H1 (cell line): ENCODE measurements at regions not wholly inside any gene's neighbourhood (a gene's known extent, or its start where the extent isn't known, plus 50 kb on each side); places are given as distances from the start of the nearest gene placed in this dataset.
A peak's percentile ranks its signal among the peaks of the same experiment; 100 is the strongest.

Source experiments
- CTCF ChIA-PET: fragments of 300-600 bp; sonication (Branson Sonifier 250); formaldehyde crosslinking; loops from one replicate; lab custom pipeline; 2021; ENCODE audit not compliant: partially characterized antibody; lab: Charles Lee
- POLR2A ChIA-PET: fragments of 300-600 bp; sonication (Branson Sonifier 250); formaldehyde crosslinking; loops from one replicate; lab custom pipeline; 2021; ENCODE audit warnings: inconsistent platforms; ENCODE audit not compliant: partially characterized antibody; lab: Charles Lee
- DNase-seq, 2 experiments: peaks; one replicate each; pipeline versions ENCODE4 v3.0.0 to v3.0.0-alpha.2; 2010 to 2022; ENCODE audit warnings: low spot score in 2 of 2, low read depth in 1 of 2, mixed read lengths in 1 of 2
- FAIRE-seq: peaks from 2 replicates; lab custom pipeline; 2011; peaks lifted over from hg19 to GRCh38; lab: Jason Lieb, UNC
- H2AFZ ChIP-seq: 2 replicates; pipeline ENCODE4 v1.8.1; 2012; ENCODE audit warnings: low read length, inconsistent platforms
- H2AK5ac ChIP-seq: 2 replicates; pipeline ENCODE4 v1.6.1; 2013; ENCODE audit warnings: low read depth, low read length
- H2BK120ac ChIP-seq: replicated peaks from 2 replicates; pipeline ENCODE3; 2013; ENCODE audit warnings: low read depth, low read length, inconsistent platforms
- H2BK12ac ChIP-seq: 2 replicates; pipeline ENCODE4 v1.6.1; 2013; ENCODE audit warnings: low read depth, low read length
- H2BK15ac ChIP-seq: 2 replicates; pipeline ENCODE4 v1.6.1; 2013; ENCODE audit warnings: low read length
- H2BK20ac ChIP-seq: 2 replicates; pipeline ENCODE4 v1.6.1; 2013; ENCODE audit warnings: low read length
- H2BK5ac ChIP-seq: 2 replicates; pipeline ENCODE4 v1.6.1; 2013; ENCODE audit warnings: low read depth, low read length
- H3K14ac ChIP-seq: 2 replicates; pipeline ENCODE4 v1.6.1; 2013; ENCODE audit warnings: inconsistent platforms; ENCODE audit not compliant: insufficient read length
- H3K18ac ChIP-seq: 2 replicates; pipeline ENCODE4 v1.6.1; 2013; ENCODE audit warnings: low read length; ENCODE audit errors: extremely low read depth
- H3K23ac ChIP-seq: 2 replicates; pipeline ENCODE4 v1.6.1; 2013; ENCODE audit warnings: inconsistent platforms; ENCODE audit not compliant: insufficient read length
- H3K23me2 ChIP-seq: 2 replicates; pipeline ENCODE4 v1.6.1; 2013; ENCODE audit warnings: low read depth, low read length
- H3K27ac ChIP-seq: 2 replicates; pipeline ENCODE4 v1.6.1; 2011; ENCODE audit warnings: low read depth, low read length, inconsistent platforms
- H3K27me3 ChIP-seq, 4 experiments: replicated peaks in 1 of 4; 1 replicate in 1 of 4; 2 replicates in 3 of 4; pipeline versions ENCODE4 v1.6.1 to v1.8.1; 2011 to 2013; ENCODE audit warnings: low read length in 3 of 4, mild to moderate bottlenecking in 3 of 4, inconsistent platforms in 2 of 4, mixed read lengths in 2 of 4, moderate library complexity in 1 of 4; ENCODE audit not compliant: control insufficient read depth in 3 of 4, insufficient read depth in 3 of 4; ENCODE audit errors: extremely low read depth in 1 of 4
- H3K36me3 ChIP-seq, 4 experiments: 2 replicates each; pipeline versions ENCODE4 v1.6.1 to v1.8.1; 2011 to 2013; ENCODE audit warnings: mild to moderate bottlenecking in 4 of 4, low read length in 3 of 4, moderate library complexity in 2 of 4, control low read depth in 1 of 4, inconsistent platforms in 1 of 4; ENCODE audit not compliant: insufficient read depth in 4 of 4, control insufficient read depth in 2 of 4
- H3K4ac ChIP-seq: replicated peaks from 2 replicates; pipeline ENCODE3; 2013; ENCODE audit warnings: low read length, low read depth, mixed read lengths, inconsistent platforms; ENCODE audit not compliant: insufficient read length
- H3K4me1 ChIP-seq, 4 experiments: replicated peaks in 1 of 4; 1 replicate in 1 of 4; 2 replicates in 3 of 4; pipeline versions ENCODE4 v1.6.1 to v1.8.1; 2011 to 2013; ENCODE audit warnings: low read length in 3 of 4, inconsistent platforms in 2 of 4, mixed read lengths in 1 of 4; ENCODE audit not compliant: insufficient read depth in 4 of 4, control insufficient read depth in 3 of 4
- H3K4me2 ChIP-seq, 2 experiments: 2 replicates each; pipeline versions ENCODE4 v1.6.1 to v1.8.1; 2011 to 2013; ENCODE audit warnings: low read depth in 2 of 2, low read length in 2 of 2, control low read depth in 1 of 2, inconsistent platforms in 1 of 2, mild to moderate bottlenecking in 1 of 2; ENCODE audit not compliant: insufficient read depth in 1 of 2
- H3K4me3 ChIP-seq, 4 experiments: fragments of 200-600, 300-600 bp in 1 of 4; sonication (generic), shearing (Covaris generic), sonication (Bioruptor Twin) in 1 of 4; 2 replicates each; pipeline versions ENCODE4 v1.5.1 to v1.8.1; 2011 to 2016; ENCODE audit warnings: low read length in 4 of 4, low read depth in 3 of 4, control low read depth in 2 of 4, inconsistent platforms in 2 of 4, mild to moderate bottlenecking in 2 of 4, mixed read lengths in 1 of 4, moderate library complexity in 1 of 4; ENCODE audit not compliant: insufficient read depth in 2 of 4; ENCODE audit errors: extremely low read depth in 1 of 4
- H3K56ac ChIP-seq: replicated peaks from 2 replicates; pipeline ENCODE3; 2013; ENCODE audit warnings: low read depth, mild to moderate bottlenecking, mixed read lengths, low read length, inconsistent platforms; ENCODE audit not compliant: insufficient read length
- H3K79me1 ChIP-seq: 2 replicates; pipeline ENCODE4 v1.6.1; 2013; ENCODE audit warnings: low read depth, low read length, control low read depth
- H3K79me2 ChIP-seq, 2 experiments: 2 replicates each; pipeline versions ENCODE4 v1.6.1 to v1.8.1; 2012 to 2013; ENCODE audit warnings: low read length in 2 of 2, mild to moderate bottlenecking in 2 of 2, inconsistent platforms in 1 of 2; ENCODE audit not compliant: insufficient read depth in 2 of 2, control insufficient read depth in 1 of 2
- H3K9ac ChIP-seq, 4 experiments: replicated peaks in 1 of 4; 1 replicate in 1 of 4; 2 replicates in 3 of 4; pipeline versions ENCODE4 v1.6.1 to v1.8.1; 2011 to 2013; ENCODE audit warnings: low read depth in 3 of 4, low read length in 3 of 4, control low read depth in 2 of 4, mild to moderate bottlenecking in 2 of 4, moderate library complexity in 2 of 4, inconsistent platforms in 1 of 4; ENCODE audit errors: extremely low read depth in 1 of 4
- H3K9me3 ChIP-seq, 2 experiments: 2 replicates each; pipeline versions ENCODE4 v1.6.1 to v1.8.1; 2012 to 2013; ENCODE audit warnings: mild to moderate bottlenecking in 2 of 2, moderate library complexity in 2 of 2, control low read depth in 1 of 2, inconsistent platforms in 1 of 2, low read depth in 1 of 2, low read length in 1 of 2, mixed read lengths in 1 of 2; ENCODE audit not compliant: insufficient read depth in 2 of 2
- H4K20me1 ChIP-seq, 2 experiments: replicated peaks in 1 of 2; 2 replicates each; pipeline versions ENCODE3 to v1.8.1; 2011 to 2013; ENCODE audit warnings: inconsistent platforms in 2 of 2, low read length in 2 of 2, mild to moderate bottlenecking in 1 of 2; ENCODE audit not compliant: insufficient read depth in 2 of 2, control insufficient read depth in 1 of 2
- H4K5ac ChIP-seq: 2 replicates; pipeline ENCODE4 v1.6.1; 2013; ENCODE audit warnings: low read length, low read depth, mixed read lengths, inconsistent platforms; ENCODE audit not compliant: insufficient read length
- H4K8ac ChIP-seq: 2 replicates; pipeline ENCODE4 v1.8.0; 2013; ENCODE audit warnings: mild to moderate bottlenecking, moderate library complexity, low read length, inconsistent platforms; ENCODE audit not compliant: insufficient read depth; ENCODE audit errors: extremely low read depth
- H4K91ac ChIP-seq: replicated peaks from 2 replicates; pipeline ENCODE3; 2013; ENCODE audit warnings: low read length, mixed read lengths, inconsistent platforms; ENCODE audit not compliant: insufficient read length
- SP1 ChIP-seq: IDR thresholded peaks from 2 replicates; pipeline ENCODE4 v1.6.1; 2011; ENCODE audit warnings: low read depth, low read length
- WGBS, 2 experiments: shearing (Covaris generic) in 1 of 2; methylation state at CpG; one replicate each; pipeline versions ENCODE4 v1.1.6 to v1.1.7; 2013 to 2015; ENCODE audit warnings: low lambda C conversion rate in 2 of 2, mixed read lengths in 2 of 2, inconsistent platforms in 1 of 2, low coverage in 1 of 2, missing lambda C conversion rate in 1 of 2; ENCODE audit not compliant: insufficient replicate concordance in 2 of 2, insufficient coverage in 1 of 2, insufficient read length in 1 of 2; ENCODE audit errors: extremely low coverage in 1 of 2, missing lambda C conversion rate in 1 of 2; 5-methylcytosine and 5-hydroxymethylcytosine counted together

DNA sequence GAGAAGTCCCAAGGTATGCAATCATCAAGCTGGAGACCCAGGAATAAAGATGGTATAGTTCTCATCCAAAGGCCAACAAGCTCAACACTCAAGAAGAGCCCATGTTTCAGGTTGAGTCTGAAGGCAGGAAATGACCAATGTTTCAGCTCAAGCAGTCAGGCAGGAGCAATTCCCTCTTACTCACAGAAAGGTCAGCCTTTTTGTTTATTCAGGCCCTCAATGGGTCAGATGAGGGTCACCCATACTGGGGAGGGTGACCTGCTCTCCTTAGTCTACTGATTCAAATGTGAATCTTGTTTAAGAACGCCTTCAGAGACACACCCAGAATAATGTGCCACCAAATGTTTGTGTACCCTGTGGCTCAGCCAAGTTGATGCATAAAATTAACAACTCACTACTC is 262.4 kb downstream of the USP25 start:
- Histone ChIP-seq H3K9ac (0 out of 7 replicates have a peak overlapping the region, but pooled peaks of 1 of the 4 experiments have one; percentile 4), H3K14ac (no peak overlapping the region), H3K4me2 (no peak overlapping the region), H2BK20ac (no peak overlapping the region), H2AK5ac (no peak overlapping the region), H3K9me3 (no peaks in the 10 kb centered on the region), H4K5ac (no peak overlapping the region), H3K79me1 (no peaks in the 10 kb centered on the region), H3K4ac (no peak overlapping the region), H3K27ac (no peak overlapping the region), H2BK120ac (no peak overlapping the region), H3K18ac (no peak overlapping the region), H4K20me1 (no peaks in the 10 kb centered on the region), H2BK15ac (no peak overlapping the region), H3K36me3 (no peaks in the 10 kb centered on the region), H3K23me2 (no peaks in the 10 kb centered on the region), H3K27me3 (no peaks in the 10 kb centered on the region), H3K56ac (no peak overlapping the region), H3K4me3 (no peak overlapping the region), H3K79me2 (no peaks in the 10 kb centered on the region), H2BK12ac (no peak overlapping the region), H4K91ac (no peak overlapping the region), H3K4me1 (no peaks in the 10 kb centered on the region), H2AFZ (no peak overlapping the region), H3K23ac (no peak overlapping the region), H4K8ac (no peak overlapping the region), H2BK5ac (no peak overlapping the region)
- 89% methylated on average over 1 of the region's 1 CpG; no CpG with 5 or more reads in 1 of the 2 experiments for WGBS, 2 experiments
- no peak for DNase-seq
- no peak for TF ChIP-seq SP1
- FAIRE-seq: no peak
- POLR2A ChIA-PET: no interaction called here
- CTCF ChIA-PET: interaction anchor here (0.6 to 2.3 kb wide), 3 partner anchors 10 to 1423 kb away, joined by 4 to 8 read pairs (median 5); no protein-coding TSS in a partner anchor
